Kidney (tissue), 13 donors: ENCODE measurements at regions not wholly inside any gene's neighbourhood (a gene's known extent, or its start where the extent isn't known, plus 50 kb on each side); places are given as distances from the start of the nearest gene placed in this dataset.

Experiments used
- DNase-seq, 5 donors: peaks; one replicate each; pipeline ENCODE4 v3.0.0-alpha.2; 2013 to 2020
- FAIRE-seq: peaks from 2 replicates; lab custom pipeline; 2012; peaks lifted over from hg19 to GRCh38; lab: Jason Lieb, UNC
- H3K27ac ChIP-seq, 2 donors: one replicate each; pipeline ENCODE4 v1.7.0; 2013; ENCODE audit warnings: low read depth in 2 of 2, low read length in 2 of 2, inconsistent platforms in 1 of 2
- H3K27me3 ChIP-seq: one replicate; pipeline ENCODE4 v1.7.1; 2013; ENCODE audit warnings: low read length, inconsistent platforms; ENCODE audit not compliant: control insufficient read depth, insufficient read depth
- H3K36me3 ChIP-seq, 3 donors: one replicate each; pipeline versions ENCODE4 v1.7.0 to v1.7.1; 2013; ENCODE audit warnings: low read length in 3 of 3, control low read depth in 1 of 3, inconsistent platforms in 1 of 3; ENCODE audit not compliant: insufficient read depth in 3 of 3, control insufficient read depth in 2 of 3
- H3K4me1 ChIP-seq, 3 donors: one replicate each; pipeline versions ENCODE4 v1.7.0 to v1.7.1; 2013; ENCODE audit warnings: low read length in 3 of 3, inconsistent platforms in 1 of 3, low read depth in 1 of 3; ENCODE audit not compliant: control insufficient read depth in 2 of 3, insufficient read depth in 2 of 3
- H3K4me3 ChIP-seq, 3 donors: one replicate each; pipeline versions ENCODE4 v1.7.0 to v1.8.1; 2013; ENCODE audit warnings: low read length in 3 of 3, control low read depth in 1 of 3, inconsistent platforms in 1 of 3
- H3K9ac ChIP-seq, 3 donors: one replicate each; pipeline versions ENCODE4 v1.7.0 to v1.7.1; 2013; ENCODE audit warnings: low read length in 3 of 3, control low read depth in 1 of 3, inconsistent platforms in 1 of 3
- H3K9me3 ChIP-seq, 3 donors: one replicate each; pipeline versions ENCODE4 v1.7.0 to v1.7.1; 2013; ENCODE audit warnings: low read length in 3 of 3, control low read depth in 1 of 3, inconsistent platforms in 1 of 3; ENCODE audit not compliant: control insufficient read depth in 2 of 3, insufficient read depth in 1 of 3
- intact Hi-C: fragments of 100-400 bp; cut with DNase I; formaldehyde crosslinking; loops from one replicate; pipeline ENCODE4 v1.11.1; 2022
- TF ChIP-seq, protein P1 (sequence below): IDR thresholded peaks from 3 replicates; pipeline ENCODE4 v1.5.1; 2012; ENCODE audit warnings: mild to moderate bottlenecking, moderate library complexity, borderline replicate concordance; ENCODE audit not compliant: insufficient read depth; ENCODE audit errors: extremely low read depth
- donor health status: control.
- donor health status: control.
- donor health status: control.
- donor health status: control.
- donor health status: control.
- donor health status: DM: yes; HTN: yes; CAD: no.
- donor health status: Normal renal cell carcinoma (clear cell type).

DNA sequence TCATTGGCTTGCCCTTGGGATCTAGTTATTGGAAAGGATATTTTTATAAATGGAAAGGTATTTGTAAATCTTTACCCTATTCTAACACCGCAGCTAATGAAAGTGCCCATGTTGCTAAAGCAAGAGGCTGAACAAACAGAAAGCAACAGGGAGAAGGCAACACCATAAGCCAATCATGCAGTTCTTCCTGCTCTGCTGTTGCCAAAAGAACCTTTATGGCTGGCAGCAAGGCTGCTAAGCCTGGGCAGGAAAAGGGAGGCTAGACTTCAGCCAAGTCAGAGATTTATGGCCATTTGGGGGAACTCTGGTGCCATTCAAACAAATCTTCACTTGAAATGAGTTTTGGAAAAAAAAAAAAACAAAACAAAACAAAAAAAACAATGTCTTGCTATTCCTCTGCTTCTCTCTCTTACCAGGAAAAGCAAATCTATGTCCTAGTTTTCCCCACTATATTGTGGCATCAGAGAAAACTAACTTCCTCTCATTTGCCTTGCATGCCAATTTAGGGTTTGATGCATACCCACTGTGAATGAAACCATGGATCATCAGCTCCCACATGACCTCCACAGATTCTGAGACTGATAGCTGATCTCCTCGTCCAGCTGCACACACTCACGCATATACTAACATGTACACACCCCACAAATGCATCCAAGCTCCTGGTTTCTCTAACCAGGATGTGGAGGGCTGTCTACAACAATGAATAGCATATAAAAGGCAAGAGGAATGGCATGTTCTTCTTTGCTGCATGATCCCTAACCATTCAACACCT lies 179.3 kb downstream of the C1D start:
- H3K27ac ChIP-seq = no peak overlapping the region
- H3K9ac ChIP-seq = no peak overlapping the region
- H3K27me3 ChIP-seq = no peaks in the 10 kb centered on the region
- H3K9me3 ChIP-seq = no peaks in the 10 kb centered on the region
- TF ChIP-seq, protein P1, sequence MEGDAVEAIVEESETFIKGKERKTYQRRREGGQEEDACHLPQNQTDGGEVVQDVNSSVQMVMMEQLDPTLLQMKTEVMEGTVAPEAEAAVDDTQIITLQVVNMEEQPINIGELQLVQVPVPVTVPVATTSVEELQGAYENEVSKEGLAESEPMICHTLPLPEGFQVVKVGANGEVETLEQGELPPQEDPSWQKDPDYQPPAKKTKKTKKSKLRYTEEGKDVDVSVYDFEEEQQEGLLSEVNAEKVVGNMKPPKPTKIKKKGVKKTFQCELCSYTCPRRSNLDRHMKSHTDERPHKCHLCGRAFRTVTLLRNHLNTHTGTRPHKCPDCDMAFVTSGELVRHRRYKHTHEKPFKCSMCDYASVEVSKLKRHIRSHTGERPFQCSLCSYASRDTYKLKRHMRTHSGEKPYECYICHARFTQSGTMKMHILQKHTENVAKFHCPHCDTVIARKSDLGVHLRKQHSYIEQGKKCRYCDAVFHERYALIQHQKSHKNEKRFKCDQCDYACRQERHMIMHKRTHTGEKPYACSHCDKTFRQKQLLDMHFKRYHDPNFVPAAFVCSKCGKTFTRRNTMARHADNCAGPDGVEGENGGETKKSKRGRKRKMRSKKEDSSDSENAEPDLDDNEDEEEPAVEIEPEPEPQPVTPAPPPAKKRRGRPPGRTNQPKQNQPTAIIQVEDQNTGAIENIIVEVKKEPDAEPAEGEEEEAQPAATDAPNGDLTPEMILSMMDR = no peak
- no peaks in the 10 kb centered on the region for H3K36me3 ChIP-seq
- intact Hi-C loops = no loop called here
- FAIRE-seq = no peak
- peak in 2 of 5 donors; percentile 43 to 54 for DNase-seq
- H3K4me3 ChIP-seq = no peak overlapping the region
- peaks cover 0 to 7% (median 3%) of the 10 kb centered on the region in 3 donors for H3K4me1 ChIP-seq

DNA sequence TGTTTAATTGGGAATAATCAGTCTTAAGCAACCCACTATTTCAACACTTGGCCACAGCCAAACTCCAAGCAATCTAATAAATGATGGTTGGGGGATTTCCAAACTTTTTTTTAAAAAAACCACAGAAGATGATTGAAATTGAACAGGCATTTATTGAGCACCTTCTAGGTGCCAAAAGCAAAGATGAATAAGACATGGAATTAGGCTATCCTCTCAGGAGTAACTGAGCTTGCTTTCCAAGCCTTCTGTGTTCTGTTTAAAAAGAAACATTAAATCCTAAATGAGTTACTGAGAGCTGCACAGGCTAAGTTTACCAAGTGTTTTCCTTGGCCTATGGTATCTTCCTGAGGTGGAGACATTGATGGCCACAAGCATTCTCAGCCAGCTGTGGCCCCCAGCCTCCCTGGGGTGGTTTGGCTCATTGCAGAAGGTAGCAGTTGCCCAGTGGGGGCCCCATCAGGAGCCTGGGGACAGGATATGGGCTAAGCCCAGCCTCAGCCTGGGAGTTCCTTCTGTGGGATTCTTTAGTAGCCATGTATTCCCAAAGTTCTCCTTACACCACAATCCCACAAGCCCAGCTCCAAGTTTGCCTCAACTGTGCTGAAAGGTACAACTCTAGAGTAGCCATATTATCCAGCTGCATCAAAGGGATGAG lies 174.3 kb downstream of the C1D start:
- Histone ChIP-seq H3K4me1 (peaks cover 0 to 4% (median 0%) of the 10 kb centered on the region in 3 donors), H3K36me3 (no peaks in the 10 kb centered on the region), H3K27ac (no peak overlapping the region), H3K27me3 (no peaks in the 10 kb centered on the region), H3K9ac (no peak overlapping the region), H3K4me3 (no peak overlapping the region), H3K9me3 (no peaks in the 10 kb centered on the region)
- no peak for FAIRE-seq
- no peak for DNase-seq
- intact Hi-C loops = no loop called here
- TF ChIP-seq, protein P1 = no peak

DNA sequence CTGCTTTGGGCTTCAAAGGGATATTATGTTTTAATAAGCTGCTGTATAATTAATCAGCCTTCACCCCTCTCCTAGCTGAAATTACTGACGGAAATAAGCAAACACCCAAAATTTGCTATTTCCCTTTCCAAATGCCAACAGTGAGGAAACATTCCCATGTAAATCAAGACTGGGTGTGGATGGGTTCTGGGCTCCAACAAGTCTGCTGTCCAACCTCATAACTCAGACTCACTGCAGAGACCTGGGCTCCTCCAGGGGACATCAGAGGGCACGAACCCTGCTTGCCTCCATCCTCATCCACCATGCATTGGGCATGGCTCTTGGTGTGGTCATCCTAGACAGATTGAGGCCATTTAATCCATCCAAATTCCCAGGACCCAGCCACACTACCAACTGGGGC lies 173.7 kb downstream of the C1D start:
- TF ChIP-seq, protein P1 = no peak
- DNase-seq (no peak), FAIRE-seq (no peak)
- Histone ChIP-seq H3K4me3 (no peak overlapping the region), H3K27me3 (no peaks in the 10 kb centered on the region), H3K36me3 (no peaks in the 10 kb centered on the region), H3K4me1 (no peaks in the 10 kb centered on the region), H3K9me3 (no peaks in the 10 kb centered on the region), H3K27ac (no peak overlapping the region), H3K9ac (no peak overlapping the region)
- intact Hi-C loops = no loop called here
